Colon (tissue), 2 donors: ENCODE measurements at regions not wholly inside any gene's neighbourhood (a gene's known extent, or its start where the extent isn't known, plus 50 kb on each side); places are given as distances from the start of the nearest gene placed in this dataset.
"Not testable (repeated sequence)": the region's sequence is repeated elsewhere in the genome, so short reads cannot be mapped to it uniquely, and the experiment has no call there.

Source experiments
- FAIRE-seq: peaks from 2 replicates; lab custom pipeline; 2012; peaks lifted over from hg19 to GRCh38; lab: Jason Lieb, UNC
- donor health status: control.
- donor health status: control.

DNA sequence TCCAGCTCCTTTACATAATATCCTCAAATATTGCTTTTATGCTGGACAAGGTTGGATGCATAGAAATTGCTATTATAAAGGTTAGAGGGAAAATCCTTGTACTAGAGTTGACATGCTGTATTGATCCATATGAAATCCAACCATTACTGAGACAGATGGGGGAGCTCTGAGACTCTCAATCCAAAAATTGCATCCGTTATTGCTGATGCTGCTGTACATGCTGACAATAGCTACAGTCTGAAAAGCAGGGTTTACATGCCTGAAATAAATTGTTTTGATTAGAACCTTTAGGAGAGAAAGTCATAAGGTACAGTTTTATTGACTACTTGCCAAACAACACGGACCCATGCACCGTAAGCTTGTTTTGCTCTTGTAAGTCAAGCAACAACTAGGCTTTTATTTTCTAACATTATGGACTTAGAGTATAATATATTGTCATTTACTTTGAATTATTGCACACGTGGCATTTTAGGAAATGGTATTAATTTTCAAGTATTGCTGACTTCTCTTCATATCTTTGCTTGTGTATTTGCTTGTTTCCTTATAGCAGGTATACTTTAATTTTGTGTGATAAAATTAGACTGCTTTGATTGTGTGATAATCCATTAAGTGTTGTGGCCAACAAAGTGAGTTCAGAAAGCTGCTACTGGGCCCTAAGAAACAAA is 1365.2 kb downstream of the STIM2 start:
- no peak for FAIRE-seq

DNA sequence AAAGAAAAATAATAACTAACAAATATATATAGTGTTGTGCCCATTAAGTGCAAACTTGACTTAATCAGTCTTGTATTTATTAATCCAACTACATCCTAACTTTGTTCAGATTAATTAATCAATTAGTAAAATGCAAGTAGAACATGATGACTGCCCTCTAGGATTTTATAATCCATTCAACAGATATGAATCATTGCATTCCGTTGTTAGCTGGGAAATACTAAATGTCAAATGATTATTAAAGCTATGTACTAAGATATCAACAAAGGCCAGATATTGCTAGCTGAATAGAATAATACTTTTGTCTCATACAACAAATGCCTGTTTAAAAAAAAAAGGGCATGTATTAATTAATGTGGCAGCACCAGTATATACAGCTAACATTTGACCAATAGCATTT is 1366.3 kb downstream of the STIM2 start:
- FAIRE-seq: no peak

DNA sequence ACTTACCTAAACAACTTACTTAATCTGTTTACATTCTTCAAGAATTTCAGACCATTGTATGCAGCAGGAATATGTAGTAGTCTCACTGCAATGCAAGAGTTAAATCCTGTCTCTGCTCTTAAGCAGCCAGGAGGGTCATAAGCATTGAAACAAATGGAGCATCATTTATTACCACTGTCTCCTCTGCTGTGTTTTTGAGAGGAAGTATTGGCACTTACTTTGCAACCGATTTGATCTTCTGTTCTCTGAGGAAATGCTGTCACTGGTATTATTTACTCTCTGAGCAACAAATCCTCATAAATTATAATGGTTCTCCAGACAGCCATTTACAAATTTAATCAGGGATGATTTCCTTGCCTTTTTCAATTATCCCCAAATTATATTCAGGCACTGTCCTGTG is 1367.1 kb downstream of the STIM2 start:
- FAIRE-seq: no peak

DNA sequence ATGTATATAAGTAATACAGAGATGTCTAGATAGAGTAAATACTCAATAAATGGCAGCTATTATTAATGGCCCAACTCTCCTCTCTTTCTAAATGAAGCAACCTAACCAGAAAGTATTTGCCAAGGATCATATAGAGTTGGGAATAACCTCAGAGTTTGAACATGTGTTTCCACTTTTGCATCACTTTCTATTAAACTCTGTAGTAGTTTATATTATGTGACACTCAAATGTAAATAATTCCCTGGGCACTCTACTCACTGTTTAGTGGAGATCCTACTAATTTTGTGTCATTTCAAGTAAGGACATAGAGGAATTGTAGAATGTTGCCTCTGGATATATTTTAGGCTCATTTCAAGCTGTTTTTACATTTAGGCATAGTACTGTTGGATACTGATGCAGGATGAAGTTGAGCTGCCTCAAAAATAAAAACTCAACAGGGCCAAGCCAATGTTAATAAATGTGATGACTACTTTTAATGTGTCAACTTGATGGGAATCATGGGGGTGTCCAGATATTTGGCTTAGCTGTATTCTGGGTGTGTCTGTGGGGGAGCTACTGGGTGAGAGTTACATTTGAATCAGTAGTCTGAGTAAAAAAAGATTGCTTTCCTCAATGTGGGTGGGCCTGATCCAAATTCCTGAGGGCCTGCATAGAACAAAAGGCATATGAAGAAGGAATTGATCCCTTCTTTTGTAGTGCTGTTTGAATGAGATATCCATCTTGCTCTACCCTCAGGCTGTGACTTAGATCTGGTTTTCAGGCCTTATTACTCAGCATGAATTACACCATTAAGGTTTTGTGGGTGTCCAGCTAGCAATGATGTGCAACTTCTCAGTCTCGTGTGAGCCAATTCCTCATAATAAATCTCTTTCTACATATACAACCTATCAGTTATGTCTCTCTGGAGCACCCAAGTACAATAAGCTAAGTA is 1368.2 kb downstream of the STIM2 start:
- FAIRE-seq: no peak

DNA sequence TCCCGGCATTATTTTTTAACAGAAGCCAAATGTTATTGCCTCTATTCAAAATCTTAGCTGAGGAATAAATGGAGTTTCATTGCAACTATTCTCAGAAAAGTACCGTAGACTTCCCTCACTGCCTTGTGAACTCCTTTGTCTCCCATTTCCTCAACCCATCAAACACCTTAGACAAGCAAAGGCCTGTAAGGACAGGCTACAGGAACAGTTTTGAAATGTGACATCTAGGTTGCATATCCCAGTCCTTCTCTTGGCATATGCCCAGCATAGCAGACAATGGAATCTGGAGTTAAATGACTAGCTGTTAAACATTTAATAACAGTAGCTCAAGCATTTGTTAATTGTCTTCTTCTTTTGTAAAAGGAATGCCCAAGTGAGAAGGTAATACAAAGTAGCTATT is 1371.7 kb downstream of the STIM2 start:
- FAIRE-seq: no peak

DNA sequence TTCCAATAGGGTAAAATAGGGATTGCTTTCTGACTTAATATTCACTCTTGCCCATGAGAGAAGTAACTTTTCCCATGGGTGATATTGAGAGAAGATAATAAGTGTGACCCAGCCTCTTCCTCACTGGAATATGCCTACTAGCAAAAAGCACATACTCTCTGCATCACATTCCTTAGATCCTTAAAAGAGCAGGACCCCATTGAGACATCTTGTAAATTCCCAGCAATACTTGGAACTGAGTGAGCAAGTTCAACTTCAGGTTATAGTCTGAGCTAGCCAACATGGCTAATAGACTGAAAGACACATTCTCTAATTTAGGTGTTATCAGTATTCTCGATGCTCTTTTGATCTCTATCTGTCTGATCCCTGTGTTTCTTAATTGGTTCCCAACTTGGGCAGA is 1372.3 kb downstream of the STIM2 start:
- no peak for FAIRE-seq

DNA sequence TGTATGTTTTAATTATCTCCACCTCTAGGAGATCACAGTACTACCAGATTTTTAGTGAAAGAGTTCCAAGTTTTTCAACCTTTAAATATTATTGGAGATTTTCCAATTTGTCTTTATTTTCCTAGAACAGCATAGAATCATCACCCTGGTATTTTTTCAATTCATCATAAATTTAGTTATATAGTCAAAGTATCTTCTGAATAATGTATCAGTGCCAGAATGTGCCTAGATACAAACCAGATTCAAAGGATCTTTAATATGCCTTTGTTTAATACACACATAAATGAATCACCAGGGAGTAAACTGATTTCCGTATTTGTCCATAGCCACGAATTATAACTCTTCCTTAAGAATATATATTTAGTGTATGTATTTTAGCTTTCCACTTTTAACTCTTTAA is 1373.1 kb downstream of the STIM2 start:
- FAIRE-seq: no peak

DNA sequence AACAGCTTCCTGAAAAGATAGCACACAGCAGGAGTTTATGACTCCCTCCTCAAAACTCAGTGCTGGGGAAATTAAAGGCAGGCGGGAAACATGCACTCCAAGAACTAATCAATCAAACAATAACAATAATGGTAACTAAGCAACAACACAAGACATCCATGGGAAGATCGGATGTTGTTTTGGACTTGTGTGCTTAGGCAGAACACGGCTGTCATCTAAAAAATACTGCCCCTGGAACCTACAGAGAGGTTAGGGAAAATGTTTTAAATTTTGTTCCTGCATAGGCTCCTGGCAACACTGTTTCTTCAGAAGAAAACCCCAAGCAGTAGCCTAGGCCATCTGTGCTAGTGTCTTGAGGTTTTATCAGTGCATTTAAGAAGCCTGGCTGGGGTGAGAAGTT is 1378.2 kb downstream of the STIM2 start:
- no peak for FAIRE-seq

DNA sequence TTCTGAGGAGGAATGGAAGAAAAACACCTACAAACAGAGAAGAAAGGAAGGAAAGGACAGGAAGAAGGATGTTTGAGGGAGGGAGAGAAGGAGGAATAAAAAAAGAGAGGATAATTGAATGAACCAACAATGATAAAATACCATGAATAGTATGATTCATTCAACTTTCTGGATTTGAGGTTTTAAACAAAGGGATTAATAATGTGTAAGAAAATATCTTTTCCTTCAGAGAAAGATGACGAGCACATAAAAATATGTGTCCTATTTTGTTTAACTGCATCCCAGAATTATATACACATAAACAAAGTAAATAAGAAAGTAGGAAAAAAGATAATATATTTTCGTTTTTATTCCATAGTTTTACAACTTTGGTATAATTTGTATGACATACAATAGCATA is 1380.4 kb downstream of the STIM2 start:
- FAIRE-seq: no peak

DNA sequence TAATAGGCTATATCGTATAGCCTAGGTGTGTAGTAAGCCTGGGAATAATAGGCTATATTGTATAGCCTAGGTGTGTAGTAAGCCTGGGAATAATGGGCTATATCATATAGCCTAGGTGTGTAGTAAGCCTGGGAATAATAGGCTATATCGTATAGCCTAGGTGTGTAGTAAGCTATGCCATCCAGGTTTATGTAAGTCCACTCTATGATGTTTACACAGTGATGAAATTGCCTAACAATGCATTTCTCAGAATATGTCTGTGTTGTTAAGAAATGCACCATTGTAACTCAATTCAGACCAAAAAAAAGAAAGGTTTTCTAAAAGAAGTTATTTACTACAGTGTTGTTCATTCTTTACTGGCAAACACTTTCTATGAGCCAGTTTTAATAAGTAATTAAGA is 1387.2 kb downstream of the STIM2 start:
- no peak for FAIRE-seq

DNA sequence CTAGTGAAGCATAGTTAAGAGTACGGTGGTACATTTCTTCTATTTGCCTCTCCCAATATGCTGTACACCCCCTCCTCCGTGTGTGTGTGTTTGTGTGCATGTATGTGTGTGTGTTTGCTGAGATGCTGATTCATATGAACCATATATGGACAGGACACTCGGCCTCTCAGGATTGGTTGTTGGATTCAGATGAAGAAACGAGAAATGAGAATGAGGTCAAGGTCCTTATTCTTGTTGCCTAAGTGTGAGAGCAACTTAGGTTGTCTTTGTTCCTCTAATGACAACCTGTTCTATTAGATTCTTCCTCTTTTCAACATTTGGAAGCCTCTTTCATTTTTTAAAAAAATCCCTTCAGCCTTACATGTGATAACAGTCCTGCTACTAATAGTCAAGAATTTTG is 1387.6 kb downstream of the STIM2 start:
- FAIRE-seq: no peak

DNA sequence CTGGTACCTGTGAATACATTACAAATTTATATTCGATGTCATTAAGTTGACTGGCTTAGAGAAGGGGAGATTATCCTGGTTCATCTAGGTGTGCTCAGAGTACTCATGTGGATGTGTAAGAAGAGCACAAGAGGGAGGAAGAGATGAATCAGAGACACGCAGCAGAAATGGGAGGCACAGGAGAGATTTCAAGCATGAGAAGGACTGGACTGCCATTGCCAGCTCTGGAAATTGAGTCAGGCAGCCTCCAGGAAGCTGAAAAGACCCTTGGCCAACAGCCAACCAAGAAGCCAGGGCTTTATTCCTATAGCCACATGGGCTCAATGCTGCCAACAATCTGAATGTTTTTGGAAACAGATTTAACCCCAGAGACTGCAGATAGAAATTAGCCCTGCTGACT is 1390.0 kb downstream of the STIM2 start:
- FAIRE-seq: no peak

DNA sequence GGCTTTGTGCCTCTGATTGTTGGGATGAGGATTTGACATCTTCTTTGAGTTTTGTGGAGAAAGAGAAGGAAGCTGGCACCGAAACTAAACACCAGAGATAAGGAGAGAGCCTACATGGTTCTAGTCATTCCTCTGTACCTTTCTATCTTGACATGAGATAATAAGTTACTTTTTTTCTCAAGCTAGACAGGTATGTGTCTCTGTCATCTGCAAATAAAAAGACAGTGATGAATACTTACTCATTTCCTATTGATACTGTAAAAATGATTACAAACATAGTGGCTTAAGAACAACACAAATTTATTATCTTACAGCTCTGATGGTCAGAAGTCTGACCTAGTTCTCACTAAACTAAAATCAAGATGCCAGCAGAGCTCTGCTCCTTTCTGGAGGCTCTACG is 1391.2 kb downstream of the STIM2 start:
- no peak for FAIRE-seq

DNA sequence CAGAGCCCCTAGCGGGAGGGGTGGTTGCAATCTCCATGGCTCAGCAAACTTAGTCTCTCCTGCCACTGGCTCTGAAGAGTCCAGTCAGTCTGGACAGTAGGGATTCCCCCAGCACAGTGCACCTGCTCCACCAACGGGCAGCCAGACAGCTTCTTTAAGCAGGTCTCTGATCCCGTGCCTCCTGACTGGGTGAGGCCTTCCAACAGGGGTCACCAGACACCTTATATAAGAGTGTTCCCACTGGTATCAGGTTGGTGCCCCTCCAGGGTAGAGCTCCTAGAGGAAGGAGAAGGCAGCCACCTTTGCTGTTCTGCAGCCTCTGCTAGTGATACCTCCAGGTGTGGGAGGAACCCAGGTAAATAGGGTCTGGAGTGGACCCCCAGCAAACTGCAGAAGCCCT is 1393.4 kb downstream of the STIM2 start:
- FAIRE-seq: no peak

DNA sequence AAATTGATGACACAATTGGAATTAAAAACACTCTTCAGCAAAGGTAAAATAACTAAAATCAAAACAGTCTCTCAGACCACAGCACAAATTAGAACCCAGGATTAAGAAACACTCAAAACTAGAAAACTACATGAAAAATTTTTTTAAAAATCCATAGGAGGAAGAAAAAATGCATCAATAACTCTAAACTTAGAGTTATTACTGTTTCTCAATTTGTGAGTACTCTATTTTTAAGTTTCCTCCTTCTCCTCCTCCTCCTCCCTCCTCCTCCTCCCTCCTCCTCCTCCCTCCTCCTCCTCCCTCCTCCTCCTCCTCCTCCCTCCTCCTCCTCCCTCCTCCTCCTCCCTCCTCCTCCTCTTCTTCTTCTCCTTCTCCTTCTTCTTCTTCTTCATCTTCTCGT is 1395.7 kb downstream of the STIM2 start:
- FAIRE-seq: no peak

DNA sequence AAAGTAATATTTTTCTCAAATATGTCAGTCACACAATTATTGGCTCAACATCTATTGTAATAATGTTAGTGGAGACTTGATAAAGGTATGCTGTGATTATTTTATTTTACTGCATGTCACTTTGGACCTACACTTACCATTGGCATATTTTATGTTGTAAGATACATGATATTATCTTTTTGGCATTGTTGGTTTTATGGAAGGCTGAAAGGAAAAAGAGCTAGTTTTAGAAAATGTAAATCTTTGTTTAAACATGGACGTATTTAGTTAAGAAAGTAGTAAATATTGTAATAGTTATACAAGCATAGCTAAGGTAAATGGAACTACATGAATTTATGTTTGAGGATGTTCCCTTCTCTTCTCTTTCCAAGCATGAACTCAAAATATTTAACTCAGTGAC is 1399.3 kb downstream of the STIM2 start:
- no peak for FAIRE-seq

DNA sequence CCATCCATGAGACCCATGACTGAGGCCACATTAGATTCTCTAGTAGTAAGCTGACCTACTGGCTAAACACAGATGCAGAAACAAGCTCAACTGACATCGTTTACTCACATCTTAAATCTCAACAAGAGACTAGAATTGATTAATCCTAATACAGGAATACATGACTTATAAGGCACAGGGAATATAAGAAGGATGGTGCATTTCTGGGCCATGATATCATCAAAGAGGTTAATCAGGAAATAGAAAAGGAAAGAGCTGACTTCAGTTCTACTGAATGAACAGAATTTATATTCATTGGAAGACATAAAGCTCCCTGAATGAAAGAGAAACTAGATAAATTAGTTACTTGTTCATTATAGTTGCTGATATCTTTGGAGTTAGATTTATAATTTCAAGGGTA is 1406.5 kb downstream of the STIM2 start:
- no peak for FAIRE-seq

DNA sequence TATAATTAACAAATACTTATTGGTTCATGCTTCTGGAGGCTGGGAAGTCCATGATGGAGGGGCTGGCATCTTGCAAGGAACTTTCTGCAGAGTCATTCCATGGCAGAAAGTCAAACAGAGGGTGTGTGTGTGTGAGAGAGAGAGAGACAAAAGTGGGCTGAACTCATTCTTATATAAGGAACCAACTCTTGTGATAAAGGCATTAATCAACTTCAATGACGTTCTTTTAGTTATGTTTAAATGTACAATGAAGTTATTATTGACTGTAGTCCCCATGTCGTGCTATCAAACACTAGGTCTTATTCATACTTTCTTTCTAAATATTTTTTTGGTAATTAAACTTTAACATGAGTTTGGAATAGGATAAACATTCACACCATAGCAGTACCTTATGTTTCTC is 1408.8 kb downstream of the STIM2 start:
- FAIRE-seq: no peak

DNA sequence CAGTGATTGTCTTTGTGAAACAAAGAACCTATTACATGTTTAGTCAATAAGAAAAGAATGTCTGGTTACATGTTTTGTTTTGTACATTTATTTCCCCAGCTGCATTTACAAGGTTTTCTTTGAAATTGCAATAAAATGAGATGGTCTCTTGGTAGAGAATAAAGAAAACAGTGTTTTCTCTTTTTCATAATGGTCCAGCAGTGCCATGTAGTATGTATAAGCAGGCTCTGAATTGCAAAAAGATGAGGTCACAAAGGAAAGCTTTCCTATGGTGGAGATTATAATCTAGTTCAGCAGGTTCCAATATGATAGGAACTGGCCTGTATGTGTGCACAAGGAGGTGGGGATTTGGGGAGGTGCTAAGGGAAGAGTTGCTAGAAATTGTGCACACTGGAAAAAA is 1417.3 kb downstream of the STIM2 start:
- no peak for FAIRE-seq

DNA sequence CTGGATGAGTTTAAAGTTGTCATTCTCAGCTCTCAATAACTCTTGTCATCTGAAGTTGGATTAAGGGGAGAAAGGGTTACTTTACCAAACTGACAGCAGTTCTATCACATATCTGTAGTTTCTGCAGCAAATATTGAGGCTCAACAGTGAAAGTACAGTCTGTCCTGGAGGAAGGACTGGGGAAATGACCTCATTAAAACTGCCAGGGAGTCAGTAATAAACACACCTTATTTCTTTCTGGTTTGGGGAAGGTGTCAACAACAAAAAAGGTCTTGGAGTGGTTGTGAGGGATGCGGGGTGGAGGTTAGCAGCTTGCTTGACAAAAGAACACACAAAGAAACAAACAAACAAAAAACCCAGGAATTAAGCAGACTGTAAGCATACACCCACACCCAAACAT is 1418.0 kb downstream of the STIM2 start:
- no peak for FAIRE-seq

DNA sequence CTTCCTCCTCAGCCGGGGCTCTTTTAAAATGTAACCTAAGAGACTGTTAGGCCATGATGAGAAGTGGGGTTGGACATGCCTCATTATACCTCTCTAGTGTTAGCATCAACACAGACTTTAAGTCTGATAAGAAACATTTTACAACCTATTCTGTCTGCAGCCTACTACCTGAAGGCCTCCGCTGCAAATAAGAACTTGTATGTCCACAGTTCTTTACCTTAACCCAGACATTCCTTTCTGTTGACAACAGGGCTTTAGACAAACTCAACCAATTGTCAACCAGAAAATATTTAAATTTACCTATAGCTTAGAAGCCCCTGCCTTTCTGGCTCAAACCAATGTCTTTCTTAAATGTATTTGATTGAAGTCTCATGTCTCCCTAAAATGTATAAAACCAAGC is 1418.6 kb downstream of the STIM2 start:
- no peak for FAIRE-seq

DNA sequence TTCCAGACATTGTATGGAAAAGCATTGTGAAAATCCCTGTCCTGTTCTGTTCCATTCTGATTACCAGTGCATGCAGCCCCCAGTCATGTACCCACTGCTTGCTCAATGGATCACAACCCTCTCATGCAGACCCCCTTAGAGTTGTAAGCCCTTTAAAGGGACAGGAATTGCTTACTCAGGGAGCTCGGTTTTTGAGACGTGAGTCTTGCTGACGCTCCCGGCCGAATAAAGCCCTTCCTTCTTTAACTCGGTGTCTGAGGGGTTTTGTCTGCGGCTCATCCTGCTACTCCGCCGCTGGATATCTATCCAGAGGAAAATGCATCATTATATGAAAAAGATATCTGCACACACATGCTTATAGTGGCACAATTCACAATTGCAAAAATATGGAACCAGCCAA is 1425.6 kb downstream of the STIM2 start:
- not testable (repeated sequence) for FAIRE-seq

DNA sequence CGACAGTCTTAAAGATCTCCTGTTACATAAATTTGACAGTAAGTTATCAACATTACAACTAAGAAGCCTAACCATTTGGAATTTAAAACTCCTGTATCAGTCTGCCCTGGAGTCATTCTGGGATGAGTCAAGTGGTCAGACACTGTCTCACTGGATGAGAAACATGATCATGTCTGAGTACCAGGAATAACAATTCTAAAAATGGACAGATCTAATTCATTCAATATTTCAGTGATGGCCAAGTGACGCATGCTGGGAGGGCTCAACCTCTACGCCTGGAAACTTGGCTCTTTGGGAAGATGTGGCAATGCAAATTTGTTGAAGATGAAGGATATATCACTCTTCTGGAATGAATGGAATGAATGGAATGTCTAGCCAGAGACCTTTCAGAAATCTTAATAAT is 1427.2 kb downstream of the STIM2 start:
- FAIRE-seq: no peak

DNA sequence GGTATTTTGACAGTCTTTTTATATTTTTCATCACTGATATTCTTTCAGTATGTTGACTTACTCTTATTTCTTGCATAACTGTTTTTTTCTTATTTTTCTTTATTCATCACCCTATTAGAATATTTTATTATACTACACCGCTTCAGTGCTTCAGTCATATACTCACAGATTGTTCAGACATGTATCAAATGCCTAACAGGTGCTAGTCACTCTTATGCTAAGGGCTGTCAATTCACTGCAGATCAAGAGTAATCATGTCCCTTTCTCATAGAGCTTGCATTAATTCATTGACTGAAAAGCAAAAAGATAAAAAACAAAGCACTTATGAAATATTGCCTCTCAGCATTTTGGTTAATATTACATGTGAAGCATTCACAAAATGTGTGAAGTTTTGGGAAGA is 1435.6 kb downstream of the STIM2 start:
- FAIRE-seq: no peak
